Stomach (tissue), 8 donors: ENCODE measurements at regions not wholly inside any gene's neighbourhood (a gene's known extent, or its start where the extent isn't known, plus 50 kb on each side); places are given as distances from the start of the nearest gene placed in this dataset.
A peak's percentile ranks its signal among the peaks of the same experiment; 100 is the strongest.

ENCODE experiments used
- DNase-seq, 2 donors: peaks; one replicate each; pipeline versions ENCODE4 v3.0.0 to v3.0.0-alpha.2; 2013 to 2019
- H3K27ac ChIP-seq, 5 donors: fragments of 200-600 bp in 4 of 5; sonication (generic) in 4 of 5; one replicate each; pipeline ENCODE4 v1.5.1; 2013 to 2019; ENCODE audit warnings: mild to moderate bottlenecking in 1 of 5, moderate library complexity in 1 of 5
- H3K27me3 ChIP-seq, 3 donors: fragments of 200-600 bp; sonication (generic); one replicate each; pipeline ENCODE4 v1.5.1; 2017 to 2019; ENCODE audit warnings: mixed run types in 1 of 3
- H3K36me3 ChIP-seq, 4 donors: fragments of 200-600 bp; sonication (generic); 1 replicate in 3 of 4; 2 replicates in 1 of 4; pipeline ENCODE4 v1.5.1; 2016 to 2019
- H3K4me1 ChIP-seq, 4 donors: fragments of 200-600 bp; sonication (generic); one replicate each; pipeline ENCODE4 v1.5.1; 2016 to 2019
- H3K4me3 ChIP-seq, 4 donors: fragments of 200-600 bp; sonication (generic) in 3 of 4; one replicate each; pipeline ENCODE4 v1.5.1; 2016 to 2019; ENCODE audit warnings: mild to moderate bottlenecking in 1 of 4
- H3K9me3 ChIP-seq, 4 donors: fragments of 200-600 bp; sonication (generic); one replicate each; pipeline ENCODE4 v1.5.1; 2016 to 2019
- EP300 ChIP-seq: sonication (generic); formaldehyde crosslinking; IDR thresholded peaks from one replicate; pipeline ENCODE4 v1.6.1; 2017; ENCODE audit warnings: antibody characterized with exemption
- POLR2A ChIP-seq, 4 donors: fragments of 450-650 bp; IDR thresholded peaks; one replicate each; pipeline ENCODE4 v1.6.1; 2016; ENCODE audit warnings: antibody characterized with exemption in 4 of 4, control low read depth in 2 of 4, mild to moderate bottlenecking in 1 of 4, moderate library complexity in 1 of 4
- POLR2AphosphoS5 ChIP-seq, 3 donors: sonication (generic); formaldehyde crosslinking; IDR thresholded peaks; one replicate each; pipeline ENCODE4 v1.6.1; 2016; ENCODE audit warnings: antibody characterized with exemption in 3 of 3
- WGBS, 5 donors: extraction: QIAGEN DNeasy Blood & Tissue Kit in 3 of 5; methylation state at CpG; one replicate each; pipeline versions ENCODE4 v1.1.5 to v1.1.7; 2013 to 2018; 5-methylcytosine and 5-hydroxymethylcytosine counted together
- intact Hi-C: fragments of 100-400 bp; cut with DNase I; formaldehyde crosslinking; loops from one replicate; pipeline ENCODE4 v1.15.1; 2023; ENCODE audit warnings: low total_unique reads
- TF ChIP-seq, protein P1 (sequence below), 7 experiments: fragments of 450-650 bp in 4 of 7; fragments of 200-600 bp in 3 of 7; sonication (generic) in 3 of 7; IDR thresholded peaks; one replicate each; pipeline ENCODE4 v1.5.1; 2016 to 2019; ENCODE audit warnings: antibody characterized with exemption in 7 of 7, control low read depth in 2 of 7, mild to moderate bottlenecking in 1 of 7
- donor health status: healthy with polysubstance abuse.
- donor health status: Bipolar disorder and iron deficiency.
- donor health status: healthy.

DNA sequence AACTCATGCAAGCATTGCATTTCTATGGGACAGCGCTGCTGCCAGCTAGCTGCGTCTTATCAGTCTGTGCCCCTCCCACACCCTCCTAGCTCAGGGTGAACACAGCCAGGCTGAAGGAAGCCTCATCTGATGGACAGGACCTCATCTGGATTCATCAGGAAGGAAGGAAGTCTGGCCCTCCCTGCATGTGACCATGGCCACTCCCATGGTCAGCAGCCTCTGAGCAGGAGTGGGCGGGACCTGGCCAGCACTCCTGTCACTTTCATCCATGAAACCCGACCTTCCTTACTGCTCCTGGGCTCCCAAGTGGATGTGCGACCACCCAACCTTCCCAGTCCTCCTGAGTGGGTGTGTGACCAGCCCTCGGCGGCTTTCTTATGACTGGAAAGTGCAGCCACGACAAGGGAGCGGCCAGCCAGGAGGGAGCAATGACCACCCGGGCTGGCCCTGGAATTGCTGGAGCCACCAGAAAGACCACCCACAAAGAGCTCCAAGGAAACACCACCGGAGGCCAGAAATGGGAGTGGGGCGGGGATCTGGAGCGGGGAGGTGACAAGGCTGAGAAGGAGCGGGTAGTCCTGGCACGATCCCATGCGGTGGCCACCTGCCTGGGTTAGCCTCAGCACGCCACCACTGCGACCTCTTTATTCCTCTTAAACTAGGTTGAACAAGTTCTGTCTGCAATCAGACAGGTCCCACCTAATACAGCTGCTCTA lies 241.2 kb downstream of the TTLL2 start:
- TF ChIP-seq EP300 (no peak), POLR2A (IDR thresholded peaks at IDR 0.05) (no peak), POLR2AphosphoS5 (IDR thresholded peaks at IDR 0.05) (no peak)
- TF ChIP-seq, protein P1, sequence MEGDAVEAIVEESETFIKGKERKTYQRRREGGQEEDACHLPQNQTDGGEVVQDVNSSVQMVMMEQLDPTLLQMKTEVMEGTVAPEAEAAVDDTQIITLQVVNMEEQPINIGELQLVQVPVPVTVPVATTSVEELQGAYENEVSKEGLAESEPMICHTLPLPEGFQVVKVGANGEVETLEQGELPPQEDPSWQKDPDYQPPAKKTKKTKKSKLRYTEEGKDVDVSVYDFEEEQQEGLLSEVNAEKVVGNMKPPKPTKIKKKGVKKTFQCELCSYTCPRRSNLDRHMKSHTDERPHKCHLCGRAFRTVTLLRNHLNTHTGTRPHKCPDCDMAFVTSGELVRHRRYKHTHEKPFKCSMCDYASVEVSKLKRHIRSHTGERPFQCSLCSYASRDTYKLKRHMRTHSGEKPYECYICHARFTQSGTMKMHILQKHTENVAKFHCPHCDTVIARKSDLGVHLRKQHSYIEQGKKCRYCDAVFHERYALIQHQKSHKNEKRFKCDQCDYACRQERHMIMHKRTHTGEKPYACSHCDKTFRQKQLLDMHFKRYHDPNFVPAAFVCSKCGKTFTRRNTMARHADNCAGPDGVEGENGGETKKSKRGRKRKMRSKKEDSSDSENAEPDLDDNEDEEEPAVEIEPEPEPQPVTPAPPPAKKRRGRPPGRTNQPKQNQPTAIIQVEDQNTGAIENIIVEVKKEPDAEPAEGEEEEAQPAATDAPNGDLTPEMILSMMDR (IDR thresholded peaks at IDR 0.05) = no peak
- H3K36me3 ChIP-seq = no peaks in the 10 kb centered on the region
- peaks cover 0 to 12% (median 0%) of the 10 kb centered on the region in 3 donors for H3K27me3 ChIP-seq
- no peak overlapping the region for H3K27ac ChIP-seq
- no peaks in the 10 kb centered on the region for H3K9me3 ChIP-seq
- peaks cover 0 to 18% (median 12%) of the 10 kb centered on the region in 4 donors for H3K4me1 ChIP-seq
- peak in 1 of 2 donors; percentile 71 for DNase-seq
- WGBS, 5 donors = 37 to 65% (median 47%) methylated on average over 16 to 18 of the region's 18 CpGs
- intact Hi-C loops = no loop called here
- H3K4me3 ChIP-seq = no peak overlapping the region

DNA sequence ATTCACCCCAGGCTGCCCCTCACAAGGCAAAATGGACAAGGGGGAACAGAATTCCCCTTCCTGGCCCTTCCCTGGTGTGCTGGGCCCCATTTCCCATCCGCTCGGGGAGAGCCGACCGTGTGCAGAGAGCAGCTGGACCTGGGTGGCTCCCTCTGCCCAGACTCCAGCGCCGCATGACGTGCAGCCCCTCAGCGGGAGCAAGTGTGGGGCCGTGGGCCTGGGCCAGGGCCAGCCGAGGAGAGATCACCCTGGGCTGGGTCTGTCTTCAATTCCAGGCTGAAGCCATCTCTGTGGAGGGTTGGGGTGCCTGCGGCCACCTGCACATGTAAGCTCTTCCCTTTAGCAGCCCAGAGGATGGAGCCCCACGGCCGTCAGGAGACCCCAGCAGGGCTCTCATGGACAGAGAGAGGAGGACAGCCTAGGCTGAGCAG lies 241.8 kb downstream of the TTLL2 start:
- WGBS, 5 donors = 77 to 89% (median 83%) methylated on average over 3 to 13 of the region's 13 CpGs
- DNase-seq = no peak
- TF ChIP-seq, protein P1 (IDR thresholded peaks at IDR 0.05) = no peak
- TF ChIP-seq EP300 (no peak), POLR2AphosphoS5 (IDR thresholded peaks at IDR 0.05) (no peak), POLR2A (IDR thresholded peaks at IDR 0.05) (no peak)
- intact Hi-C loops = no loop called here
- Histone ChIP-seq H3K27ac (no peak overlapping the region), H3K4me3 (no peak overlapping the region), H3K36me3 (no peaks in the 10 kb centered on the region), H3K27me3 (peaks cover 0 to 12% (median 0%) of the 10 kb centered on the region in 3 donors), H3K9me3 (no peaks in the 10 kb centered on the region), H3K4me1 (peaks cover 0 to 18% (median 12%) of the 10 kb centered on the region in 4 donors)

DNA sequence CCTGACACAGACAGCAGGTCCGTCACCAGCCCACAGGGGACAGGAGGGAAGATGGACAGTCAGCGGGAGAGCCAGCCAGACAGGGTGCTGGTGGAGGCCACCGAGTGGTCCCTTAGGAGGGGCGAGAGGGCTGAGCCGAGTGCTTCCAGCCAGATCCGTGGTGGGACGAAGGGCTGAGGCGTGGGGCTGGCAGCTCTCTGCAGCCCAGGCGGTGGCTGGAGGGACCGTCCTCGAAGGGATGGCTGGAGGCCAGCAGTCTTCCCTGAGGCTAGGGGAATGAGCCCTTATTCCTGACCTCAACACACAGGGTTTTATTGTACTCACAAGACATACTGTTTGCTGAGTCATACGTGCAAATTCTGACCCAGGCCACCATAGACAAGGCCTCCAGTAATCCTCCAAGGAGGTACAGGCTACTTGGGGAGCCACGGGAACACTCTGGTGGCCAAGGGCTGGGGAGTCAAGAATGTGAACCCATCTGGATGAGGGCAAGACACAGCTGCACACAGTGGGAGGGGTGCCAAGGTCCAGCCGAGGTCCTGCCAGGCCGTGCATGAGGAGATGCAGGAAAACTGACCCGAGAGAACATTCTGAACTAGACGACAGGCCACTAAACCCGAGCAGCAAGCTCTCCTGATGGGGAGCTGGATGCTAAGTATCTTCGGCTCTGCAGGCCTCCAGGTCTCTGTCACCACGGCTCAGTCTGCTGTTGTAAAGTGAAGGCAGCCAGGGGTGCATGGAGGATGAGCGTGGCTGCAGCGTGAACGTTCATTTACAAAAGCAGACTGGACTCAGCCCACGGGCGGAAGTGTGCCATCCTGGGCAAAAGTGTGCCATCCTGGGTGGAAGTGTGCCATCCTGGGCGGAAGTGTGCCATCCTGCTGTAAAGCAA lies 242.5 kb downstream of the TTLL2 start:
- Histone ChIP-seq H3K27ac (no peak overlapping the region), H3K4me1 (peaks cover 0 to 18% (median 12%) of the 10 kb centered on the region in 4 donors), H3K27me3 (peaks cover 0 to 12% (median 0%) of the 10 kb centered on the region in 3 donors), H3K9me3 (no peaks in the 10 kb centered on the region), H3K36me3 (no peaks in the 10 kb centered on the region), H3K4me3 (no peak overlapping the region)
- TF ChIP-seq POLR2AphosphoS5 (IDR thresholded peaks at IDR 0.05) (no peak), EP300 (no peak), POLR2A (IDR thresholded peaks at IDR 0.05) (no peak)
- TF ChIP-seq, protein P1 (IDR thresholded peaks at IDR 0.05) = no peak
- 66 to 82% (median 72%) methylated on average over 22 to 26 of the region's 26 CpGs for WGBS, 5 donors
- intact Hi-C loops = no loop called here
- DNase-seq = no peak

DNA sequence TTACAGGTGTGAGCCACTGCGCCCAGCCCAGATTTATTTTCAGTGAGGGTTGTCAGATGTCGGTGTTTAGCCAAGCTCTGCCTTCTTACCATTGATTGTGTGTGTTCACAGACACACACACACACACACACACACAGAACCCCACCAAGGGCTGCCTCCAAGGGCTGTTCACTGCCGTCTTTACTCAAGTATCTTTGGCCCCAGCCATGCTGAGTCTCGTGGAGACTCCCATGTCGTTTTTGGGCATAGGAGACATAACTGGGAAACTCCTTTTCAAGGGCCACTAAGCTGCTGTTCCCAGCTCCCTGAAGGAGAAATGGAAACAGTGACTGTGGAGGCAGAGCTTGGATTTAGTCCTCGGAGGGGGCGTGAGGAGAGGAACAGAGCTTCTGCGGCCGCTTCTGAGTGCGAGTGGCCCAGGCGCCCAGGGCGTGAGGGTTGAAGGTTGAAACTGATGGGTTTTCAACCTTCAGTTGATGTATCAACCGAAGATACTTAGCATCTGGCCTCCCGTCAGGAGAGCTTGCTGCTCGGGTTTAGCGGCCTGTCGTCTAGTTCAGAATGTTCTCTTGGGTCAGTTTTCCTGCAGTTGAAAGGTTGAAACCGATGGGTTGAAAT lies 243.6 kb downstream of the TTLL2 start:
- Histone ChIP-seq H3K9me3 (no peaks in the 10 kb centered on the region), H3K4me3 (no peak overlapping the region), H3K4me1 (peaks cover 6 to 24% (median 13%) of the 10 kb centered on the region in 4 donors), H3K36me3 (no peaks in the 10 kb centered on the region), H3K27me3 (peaks cover 0 to 12% (median 0%) of the 10 kb centered on the region in 3 donors), H3K27ac (no peak overlapping the region)
- no peak for TF ChIP-seq POLR2AphosphoS5 (IDR thresholded peaks at IDR 0.05)
- no peak for DNase-seq
- WGBS, 5 donors = 88 to 95% (median 93%) methylated on average over 18 of the region's 18 CpGs
- intact Hi-C loops = no loop called here
